WTC11 (cell line): ENCODE measurements at regions not wholly inside any gene's neighbourhood (a gene's known extent, or its start where the extent isn't known, plus 50 kb on each side); places are given as distances from the start of the nearest gene placed in this dataset.
A peak's percentile ranks its signal among the peaks of the same experiment; 100 is the strongest.

Experiments used
- AFF4 ChIP-seq: sonication (generic); formaldehyde crosslinking; IDR thresholded peaks from 2 replicates; pipeline ENCODE4 v1.8.1; 2023; ENCODE audit warnings: mild to moderate bottlenecking, missing genetic modification reagents, borderline replicate concordance
- CREB1 ChIP-seq: sonication (generic); formaldehyde crosslinking; IDR thresholded peaks from 2 replicates; pipeline ENCODE4 v1.8.0; 2023; ENCODE audit warnings: mild to moderate bottlenecking, missing genetic modification reagents
- CTCF ChIP-seq: fragments of 200-600 bp; IDR thresholded peaks from 2 replicates; pipeline ENCODE4 v1.8.0; 2022; ENCODE audit warnings: antibody characterized with exemption
- FOXK1 ChIP-seq: sonication (generic); formaldehyde crosslinking; IDR thresholded peaks from 2 replicates; pipeline ENCODE4 v1.8.0; 2022; ENCODE audit warnings: mild to moderate bottlenecking, moderate library complexity, missing genetic modification reagents
- JUN ChIP-seq: sonication (generic); formaldehyde crosslinking; IDR thresholded peaks from 2 replicates; pipeline ENCODE4 v1.8.0; 2023; ENCODE audit warnings: mild to moderate bottlenecking, missing genetic modification reagents
- NR3C1 ChIP-seq: sonication (generic); formaldehyde crosslinking; conservative IDR thresholded peaks from 2 replicates; pipeline ENCODE4 v1.8.1; 2023; ENCODE audit warnings: low read depth, mild to moderate bottlenecking, missing genetic modification reagents
- SP1 ChIP-seq: sonication (generic); formaldehyde crosslinking; conservative IDR thresholded peaks from 2 replicates; pipeline ENCODE4 v1.8.1; 2022; ENCODE audit warnings: missing genetic modification reagents
- USF2 ChIP-seq: sonication (generic); formaldehyde crosslinking; IDR thresholded peaks from 2 replicates; pipeline ENCODE4 v1.8.1; 2023; ENCODE audit warnings: mild to moderate bottlenecking, missing genetic modification reagents, moderate library complexity
- TF ChIP-seq, protein P1 (sequence below): sonication (generic); formaldehyde crosslinking; IDR thresholded peaks from 2 replicates; pipeline ENCODE4 v1.8.1; 2023; ENCODE audit warnings: mild to moderate bottlenecking, moderate library complexity, missing genetic modification reagents
- TF ChIP-seq, protein P2 (sequence below): sonication (generic); formaldehyde crosslinking; IDR thresholded peaks from 2 replicates; pipeline ENCODE4 v1.8.0; 2022; ENCODE audit warnings: mild to moderate bottlenecking, missing genetic modification reagents
- TF ChIP-seq, protein P3 (sequence below): sonication (generic); formaldehyde crosslinking; IDR thresholded peaks from 2 replicates; pipeline ENCODE4 v1.8.1; 2022; ENCODE audit warnings: low read depth, missing genetic modification reagents, borderline replicate concordance
- TF ChIP-seq, protein P4 (sequence below): sonication (generic); formaldehyde crosslinking; IDR thresholded peaks from 2 replicates; pipeline ENCODE4 v1.8.0; 2023; ENCODE audit warnings: missing genetic modification reagents, mild to moderate bottlenecking, borderline replicate concordance

DNA sequence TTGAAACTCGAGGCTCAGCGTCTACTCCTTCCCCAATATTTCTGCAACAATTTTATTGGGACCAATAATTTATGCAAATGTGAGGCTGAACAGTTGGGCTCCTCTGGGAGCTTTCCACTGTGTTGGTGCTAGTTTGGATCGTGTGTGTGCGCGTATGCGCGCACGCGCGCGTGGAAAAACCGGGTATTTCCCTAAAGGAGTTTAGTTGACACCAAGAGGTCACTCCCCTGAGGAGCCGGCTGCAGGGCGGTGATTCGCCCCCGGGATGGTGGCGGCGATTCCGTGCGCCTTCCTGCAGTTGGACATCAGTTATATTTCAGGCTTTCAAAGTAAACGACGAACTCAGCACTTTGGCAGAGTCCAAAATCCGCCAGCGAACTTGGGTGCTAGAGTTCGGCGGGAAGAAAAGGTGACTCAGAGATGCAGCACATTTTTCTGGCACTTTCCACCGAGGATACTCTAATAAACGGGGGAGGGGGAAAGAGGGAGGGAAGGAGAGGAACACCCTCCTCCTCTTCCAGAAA, 186.5 kb upstream of the FANCL start:
- TF ChIP-seq CTCF, result no peak
- no peak for TF ChIP-seq JUN (CRISPR knock-in tag)
- TF ChIP-seq USF2, result no peak
- TF ChIP-seq, protein P1, sequence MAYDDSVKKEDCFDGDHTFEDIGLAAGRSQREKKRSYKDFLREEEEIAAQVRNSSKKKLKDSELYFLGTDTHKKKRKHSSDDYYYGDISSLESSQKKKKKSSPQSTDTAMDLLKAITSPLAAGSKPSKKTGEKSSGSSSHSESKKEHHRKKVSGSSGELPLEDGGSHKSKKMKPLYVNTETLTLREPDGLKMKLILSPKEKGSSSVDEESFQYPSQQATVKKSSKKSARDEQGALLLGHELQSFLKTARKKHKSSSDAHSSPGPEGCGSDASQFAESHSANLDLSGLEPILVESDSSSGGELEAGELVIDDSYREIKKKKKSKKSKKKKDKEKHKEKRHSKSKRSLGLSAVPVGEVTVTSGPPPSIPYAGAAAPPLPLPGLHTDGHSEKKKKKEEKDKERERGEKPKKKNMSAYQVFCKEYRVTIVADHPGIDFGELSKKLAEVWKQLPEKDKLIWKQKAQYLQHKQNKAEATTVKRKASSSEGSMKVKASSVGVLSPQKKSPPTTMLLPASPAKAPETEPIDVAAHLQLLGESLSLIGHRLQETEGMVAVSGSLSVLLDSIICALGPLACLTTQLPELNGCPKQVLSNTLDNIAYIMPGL (CRISPR knock-in tag), result no peak
- TF ChIP-seq AFF4, result peak; percentile 53; the same call in 1 of the 2 replicates
- no peak for TF ChIP-seq FOXK1 (CRISPR knock-in tag)
- TF ChIP-seq SP1 (CRISPR knock-in tag), result no peak
- TF ChIP-seq, protein P2, sequence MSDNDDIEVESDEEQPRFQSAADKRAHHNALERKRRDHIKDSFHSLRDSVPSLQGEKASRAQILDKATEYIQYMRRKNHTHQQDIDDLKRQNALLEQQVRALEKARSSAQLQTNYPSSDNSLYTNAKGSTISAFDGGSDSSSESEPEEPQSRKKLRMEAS, result no peak; the same call in 1 of the 2 replicates
- TF ChIP-seq, protein P3, sequence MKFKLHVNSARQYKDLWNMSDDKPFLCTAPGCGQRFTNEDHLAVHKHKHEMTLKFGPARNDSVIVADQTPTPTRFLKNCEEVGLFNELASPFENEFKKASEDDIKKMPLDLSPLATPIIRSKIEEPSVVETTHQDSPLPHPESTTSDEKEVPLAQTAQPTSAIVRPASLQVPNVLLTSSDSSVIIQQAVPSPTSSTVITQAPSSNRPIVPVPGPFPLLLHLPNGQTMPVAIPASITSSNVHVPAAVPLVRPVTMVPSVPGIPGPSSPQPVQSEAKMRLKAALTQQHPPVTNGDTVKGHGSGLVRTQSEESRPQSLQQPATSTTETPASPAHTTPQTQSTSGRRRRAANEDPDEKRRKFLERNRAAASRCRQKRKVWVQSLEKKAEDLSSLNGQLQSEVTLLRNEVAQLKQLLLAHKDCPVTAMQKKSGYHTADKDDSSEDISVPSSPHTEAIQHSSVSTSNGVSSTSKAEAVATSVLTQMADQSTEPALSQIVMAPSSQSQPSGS, result no peak
- no peak for TF ChIP-seq CREB1
- TF ChIP-seq, protein P4, sequence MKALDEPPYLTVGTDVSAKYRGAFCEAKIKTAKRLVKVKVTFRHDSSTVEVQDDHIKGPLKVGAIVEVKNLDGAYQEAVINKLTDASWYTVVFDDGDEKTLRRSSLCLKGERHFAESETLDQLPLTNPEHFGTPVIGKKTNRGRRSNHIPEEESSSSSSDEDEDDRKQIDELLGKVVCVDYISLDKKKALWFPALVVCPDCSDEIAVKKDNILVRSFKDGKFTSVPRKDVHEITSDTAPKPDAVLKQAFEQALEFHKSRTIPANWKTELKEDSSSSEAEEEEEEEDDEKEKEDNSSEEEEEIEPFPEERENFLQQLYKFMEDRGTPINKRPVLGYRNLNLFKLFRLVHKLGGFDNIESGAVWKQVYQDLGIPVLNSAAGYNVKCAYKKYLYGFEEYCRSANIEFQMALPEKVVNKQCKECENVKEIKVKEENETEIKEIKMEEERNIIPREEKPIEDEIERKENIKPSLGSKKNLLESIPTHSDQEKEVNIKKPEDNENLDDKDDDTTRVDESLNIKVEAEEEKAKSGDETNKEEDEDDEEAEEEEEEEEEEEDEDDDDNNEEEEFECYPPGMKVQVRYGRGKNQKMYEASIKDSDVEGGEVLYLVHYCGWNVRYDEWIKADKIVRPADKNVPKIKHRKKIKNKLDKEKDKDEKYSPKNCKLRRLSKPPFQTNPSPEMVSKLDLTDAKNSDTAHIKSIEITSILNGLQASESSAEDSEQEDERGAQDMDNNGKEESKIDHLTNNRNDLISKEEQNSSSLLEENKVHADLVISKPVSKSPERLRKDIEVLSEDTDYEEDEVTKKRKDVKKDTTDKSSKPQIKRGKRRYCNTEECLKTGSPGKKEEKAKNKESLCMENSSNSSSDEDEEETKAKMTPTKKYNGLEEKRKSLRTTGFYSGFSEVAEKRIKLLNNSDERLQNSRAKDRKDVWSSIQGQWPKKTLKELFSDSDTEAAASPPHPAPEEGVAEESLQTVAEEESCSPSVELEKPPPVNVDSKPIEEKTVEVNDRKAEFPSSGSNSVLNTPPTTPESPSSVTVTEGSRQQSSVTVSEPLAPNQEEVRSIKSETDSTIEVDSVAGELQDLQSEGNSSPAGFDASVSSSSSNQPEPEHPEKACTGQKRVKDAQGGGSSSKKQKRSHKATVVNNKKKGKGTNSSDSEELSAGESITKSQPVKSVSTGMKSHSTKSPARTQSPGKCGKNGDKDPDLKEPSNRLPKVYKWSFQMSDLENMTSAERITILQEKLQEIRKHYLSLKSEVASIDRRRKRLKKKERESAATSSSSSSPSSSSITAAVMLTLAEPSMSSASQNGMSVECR, result no peak
- no peak for TF ChIP-seq NR3C1
